Stomach (tissue), 4 donors: ENCODE measurements at regions not wholly inside any gene's neighbourhood (a gene's known extent, or its start where the extent isn't known, plus 50 kb on each side); places are given as distances from the start of the nearest gene placed in this dataset.

Experiments used
- CTCF ChIP-seq, 7 experiments: fragments of 450-650 bp in 4 of 7; fragments of 200-600 bp in 3 of 7; sonication (generic) in 3 of 7; IDR thresholded peaks; one replicate each; pipeline ENCODE4 v1.5.1; 2016 to 2019; ENCODE audit warnings: antibody characterized with exemption in 7 of 7, control low read depth in 2 of 7, mild to moderate bottlenecking in 1 of 7
- EP300 ChIP-seq: sonication (generic); formaldehyde crosslinking; IDR thresholded peaks from one replicate; pipeline ENCODE4 v1.6.1; 2017; ENCODE audit warnings: antibody characterized with exemption
- POLR2A ChIP-seq, 4 donors: fragments of 450-650 bp; IDR thresholded peaks; one replicate each; pipeline ENCODE4 v1.6.1; 2016; ENCODE audit warnings: antibody characterized with exemption in 4 of 4, control low read depth in 2 of 4, mild to moderate bottlenecking in 1 of 4, moderate library complexity in 1 of 4
- POLR2AphosphoS5 ChIP-seq, 3 donors: sonication (generic); formaldehyde crosslinking; IDR thresholded peaks; one replicate each; pipeline ENCODE4 v1.6.1; 2016; ENCODE audit warnings: antibody characterized with exemption in 3 of 3

GRCh38 chr5:51208296-51208695, 175.0 kb upstream of the ISL1 start:
- TF ChIP-seq CTCF (IDR thresholded peaks at IDR 0.05) (no peak), POLR2A (IDR thresholded peaks at IDR 0.05) (no peak), POLR2AphosphoS5 (IDR thresholded peaks at IDR 0.05) (no peak), EP300 (no peak)
